GM18517 (cell line): ENCODE measurements at regions not wholly inside any gene's neighbourhood (a gene's known extent, or its start where the extent isn't known, plus 50 kb on each side); places are given as distances from the start of the nearest gene placed in this dataset.

Source experiments
- ATAC-seq: cut with Tn5 transposase; IDR thresholded peaks from one replicate; pipeline ENCODE4 v1.9.1; 2021; ENCODE audit warnings: mild to moderate bottlenecking, moderate library complexity; ENCODE audit not compliant: unreplicated experiment

GRCh38 chr13:64311948-64312347 is 2896.3 kb upstream of the PCDH20 start:
- ATAC-seq, result no peak

DNA sequence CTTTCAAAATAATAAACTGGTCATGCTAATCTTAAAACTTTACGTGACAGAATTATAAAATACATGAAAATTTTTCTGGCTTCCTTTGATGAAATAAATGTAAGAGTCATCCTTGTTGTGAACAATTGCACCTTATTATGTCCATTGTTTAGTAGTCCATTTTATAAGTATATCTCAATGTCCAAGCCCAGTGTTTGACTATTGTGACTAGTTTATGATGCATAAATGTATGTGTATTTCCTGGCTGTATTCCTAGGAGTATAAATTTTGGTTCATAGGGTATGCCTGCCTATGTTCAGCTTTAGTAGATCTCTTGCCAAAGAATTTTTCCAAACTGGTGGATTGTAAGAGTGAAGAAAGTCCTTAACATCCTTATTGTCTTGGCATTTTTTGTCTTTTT is 2895.5 kb upstream of the PCDH20 start:
- ATAC-seq, result no peak

DNA sequence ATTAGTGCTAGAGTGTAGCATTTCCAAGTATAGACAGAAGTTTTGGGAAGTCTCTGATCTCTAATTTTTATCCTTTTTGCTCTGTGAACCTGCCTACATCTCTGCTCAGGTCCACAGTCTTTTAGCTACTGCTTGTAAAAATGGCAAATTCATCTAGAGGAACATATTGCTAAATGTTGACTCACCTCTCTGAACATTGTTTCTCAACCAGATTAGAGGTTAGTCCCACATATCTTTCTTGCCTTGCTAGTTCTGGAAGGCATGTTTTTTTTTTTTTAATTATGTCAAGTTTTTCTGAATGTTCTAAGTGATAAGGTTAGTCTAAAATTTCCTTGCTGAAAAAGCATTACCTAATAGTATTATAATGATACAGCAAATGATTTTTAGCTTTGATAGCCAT is 2889.6 kb upstream of the PCDH20 start:
- ATAC-seq, result no peak

DNA sequence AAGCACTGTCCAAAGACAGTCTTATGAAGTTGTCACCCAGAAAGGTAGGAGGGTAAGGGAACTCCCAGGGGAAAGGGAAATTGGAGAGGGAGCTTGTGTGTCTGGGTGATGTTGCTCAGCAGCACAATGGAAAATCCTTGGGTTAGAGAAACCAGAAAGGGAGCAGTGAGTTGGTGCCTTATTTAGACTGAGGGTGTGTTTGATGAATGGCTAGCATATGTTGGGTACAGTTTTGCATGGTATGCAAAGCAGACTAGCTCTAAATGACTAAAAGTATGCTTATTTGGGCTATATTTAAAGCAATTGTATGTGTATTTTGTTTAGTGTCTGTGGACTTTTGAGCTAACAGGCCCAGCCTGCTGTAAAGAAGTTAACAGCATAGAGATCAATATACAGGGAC is 2884.6 kb upstream of the PCDH20 start:
- no peak for ATAC-seq

DNA sequence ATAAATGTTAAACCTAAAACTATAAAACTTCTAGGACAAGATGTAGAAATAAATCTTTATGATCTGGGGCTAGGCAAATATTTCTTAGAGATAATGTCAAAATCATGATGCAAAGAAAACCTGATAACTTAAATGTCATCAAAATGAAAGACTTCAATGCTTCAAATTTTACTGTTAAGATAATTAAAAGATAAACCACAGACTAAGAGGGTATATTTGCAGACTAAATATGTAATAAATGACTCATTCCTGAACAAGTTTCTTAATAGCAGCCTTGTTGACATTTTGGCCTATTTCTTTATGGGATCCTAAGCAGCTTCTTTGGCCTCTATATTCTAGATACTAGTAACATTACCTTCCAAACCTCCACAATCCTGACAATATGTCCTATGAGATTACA is 2878.3 kb upstream of the PCDH20 start:
- no peak for ATAC-seq

GRCh38 chr13:64289702-64290101 is 2874.1 kb upstream of the PCDH20 start:
- ATAC-seq, result no peak

- ATAC-seq, result no peak
These were observed 2868.3 kb upstream of the PCDH20 start for GRCh38 chr13:64283926-64284325.

DNA sequence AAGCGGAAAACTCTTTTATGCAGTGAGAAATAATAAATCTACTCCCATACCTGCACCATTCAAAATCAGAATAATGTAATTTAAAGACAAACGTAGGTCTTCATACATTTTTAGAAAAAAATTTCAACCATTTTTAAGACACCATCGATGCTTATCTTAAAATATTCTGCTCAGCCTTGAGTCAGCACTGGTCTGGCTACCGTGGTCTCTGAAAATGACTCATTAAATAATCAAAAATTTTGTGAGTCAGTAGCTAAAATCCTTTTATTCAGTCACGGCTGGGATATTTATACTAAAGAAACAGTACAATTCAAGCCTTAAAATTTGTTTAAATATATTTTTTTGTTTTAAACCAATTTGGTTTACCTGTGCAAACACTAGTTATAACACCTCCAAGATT is 2862.8 kb upstream of the PCDH20 start:
- ATAC-seq, result no peak

- no peak for ATAC-seq
These were observed 2861.4 kb upstream of the PCDH20 start for GRCh38 chr13:64277097-64277496.

DNA sequence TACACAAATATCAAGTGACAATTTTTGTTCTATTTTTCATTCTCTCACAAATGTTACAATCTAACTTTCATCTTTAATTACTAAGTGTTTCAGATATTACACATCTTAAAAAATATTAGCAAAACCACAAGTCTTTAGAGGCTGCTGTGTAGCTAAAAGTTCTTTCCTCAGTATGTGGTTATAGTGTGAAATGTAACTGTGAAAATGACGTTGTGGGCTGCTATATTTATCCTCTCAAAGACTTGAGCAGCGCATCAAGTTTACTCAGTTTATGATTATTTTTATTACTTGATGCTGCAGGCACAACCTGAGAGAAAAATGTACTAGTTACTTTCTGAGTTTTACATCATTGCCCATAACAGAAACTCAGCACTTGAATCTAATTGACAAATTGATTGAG is 2860.6 kb upstream of the PCDH20 start:
- no peak for ATAC-seq

DNA sequence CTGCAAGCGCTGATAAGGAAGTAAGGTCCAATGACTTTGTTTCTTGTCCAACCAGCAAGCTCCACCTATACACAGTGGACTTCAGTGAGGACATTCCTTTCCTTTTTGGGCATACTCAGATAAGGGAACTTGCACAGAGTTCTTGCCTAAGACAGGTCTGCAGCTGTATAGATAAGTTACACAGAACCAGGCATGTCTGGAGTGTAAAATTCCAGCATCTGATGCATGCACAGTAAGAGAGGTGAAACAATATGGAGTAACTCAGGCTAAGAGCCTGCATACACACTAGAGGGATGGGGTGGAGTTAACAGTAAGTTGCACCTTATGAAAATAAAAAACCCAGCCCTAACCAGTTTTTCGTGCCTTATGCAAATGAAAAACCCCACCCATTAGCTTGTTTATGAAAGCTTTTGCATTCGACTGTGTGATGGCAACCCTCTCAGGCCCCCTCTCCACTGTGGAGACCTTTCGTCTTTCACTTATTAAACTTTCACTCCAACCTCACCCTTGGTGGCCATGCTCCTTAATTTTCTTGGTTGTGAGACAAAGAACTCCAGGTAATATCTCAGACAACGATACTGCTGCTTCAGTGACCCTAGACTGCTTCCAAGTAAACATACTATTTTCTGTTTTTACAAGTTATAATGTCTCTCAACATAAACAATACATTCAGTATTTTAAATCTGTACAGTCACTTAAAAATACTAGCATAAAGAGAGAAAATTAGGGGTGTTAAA is 2859.0 kb upstream of the PCDH20 start:
- no peak for ATAC-seq

- no peak for ATAC-seq
These were observed 2858.1 kb upstream of the PCDH20 start for GRCh38 chr13:64273780-64274179.

DNA sequence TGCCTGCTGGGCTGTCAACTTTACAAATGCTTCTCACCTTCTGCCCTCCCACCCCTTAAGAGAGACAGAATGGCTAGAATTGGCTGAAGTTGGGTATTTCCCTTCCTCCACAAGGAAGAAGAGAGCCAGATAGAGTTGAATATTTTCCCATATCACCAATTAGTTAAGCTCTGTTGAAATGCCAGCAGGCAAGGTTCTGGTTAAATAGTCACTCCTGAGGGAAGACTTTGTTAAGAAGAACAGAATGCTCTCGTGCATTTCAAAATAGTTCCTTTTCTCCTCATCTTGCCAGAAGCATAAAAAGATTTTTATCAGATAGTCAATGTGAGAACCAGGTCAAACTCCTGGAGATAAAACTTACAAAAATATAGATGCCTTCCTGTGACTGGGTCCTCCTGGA is 2857.0 kb upstream of the PCDH20 start:
- no peak for ATAC-seq

DNA sequence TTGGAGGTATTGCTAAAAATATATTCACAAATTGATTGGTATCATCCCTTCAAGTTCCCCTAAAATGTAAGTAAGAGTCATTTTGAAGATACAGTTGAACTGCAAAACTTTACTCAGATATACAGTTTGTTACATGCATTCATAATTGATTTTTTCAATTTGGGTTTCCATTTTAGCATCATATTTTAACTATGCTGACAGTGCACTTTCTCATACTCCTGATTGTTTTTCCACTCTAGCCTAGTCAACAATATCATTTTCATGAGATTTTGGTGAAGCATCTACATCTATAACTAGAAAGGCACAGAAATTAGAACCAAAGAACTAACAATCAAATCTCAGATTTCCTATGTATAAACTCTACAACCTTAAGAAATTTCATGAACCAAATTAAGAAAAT is 2850.4 kb upstream of the PCDH20 start:
- no peak for ATAC-seq

DNA sequence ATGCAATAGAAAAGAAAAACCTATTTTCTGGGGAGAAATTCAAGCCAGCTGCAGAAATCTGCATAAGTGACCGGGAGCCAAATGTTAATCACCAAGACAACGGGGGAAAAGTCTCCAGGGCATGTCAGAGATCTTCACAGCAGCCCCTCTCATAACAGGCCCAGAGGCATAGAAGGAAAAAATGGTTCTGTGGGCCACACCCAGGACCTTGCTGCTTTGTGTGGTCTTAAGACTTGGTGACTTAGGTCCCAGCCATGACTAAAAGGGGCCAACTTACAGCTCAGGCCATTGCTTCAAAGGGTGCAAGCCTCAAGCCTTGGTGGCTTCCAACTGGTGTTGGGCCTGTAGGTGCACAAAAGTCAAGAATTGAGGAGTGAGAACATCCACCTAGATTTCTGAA is 2847.6 kb upstream of the PCDH20 start:
- no peak for ATAC-seq

DNA sequence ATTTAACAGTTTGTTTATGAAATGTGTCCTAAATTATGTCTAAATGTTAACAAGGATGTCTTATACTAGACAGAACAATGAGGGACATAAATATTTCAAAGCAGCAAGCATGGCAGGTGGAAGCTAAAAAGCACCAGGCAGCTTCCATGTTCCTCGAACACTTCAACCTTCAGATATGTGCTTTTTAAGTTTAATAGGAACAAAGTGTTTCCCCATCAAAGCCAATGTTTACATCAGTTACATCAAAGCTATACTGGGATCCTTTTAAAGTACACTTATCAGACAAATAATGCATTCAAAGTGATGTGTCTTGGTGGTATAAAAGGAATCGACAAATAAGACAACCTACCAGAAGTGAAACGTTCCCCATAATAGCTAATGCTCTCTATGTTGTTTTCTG is 2841.1 kb upstream of the PCDH20 start:
- ATAC-seq, result no peak

DNA sequence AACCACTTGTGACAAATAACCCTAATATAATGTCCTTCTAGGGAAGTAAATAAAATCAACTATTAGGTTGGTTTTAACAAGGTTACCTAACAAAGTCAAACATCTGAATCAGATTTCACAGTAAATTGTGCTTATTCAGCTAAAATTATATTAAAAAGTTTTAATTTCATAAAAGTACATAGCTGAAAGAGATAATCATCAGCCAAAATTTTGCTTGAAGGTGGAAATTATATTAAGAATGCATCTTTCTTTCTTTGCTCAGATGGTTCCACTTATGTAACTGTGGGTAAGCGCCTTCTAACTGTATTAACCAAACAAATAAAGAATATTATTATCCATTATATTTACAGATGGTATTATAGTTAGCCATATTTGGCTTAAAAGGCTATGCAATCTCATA is 2840.3 kb upstream of the PCDH20 start:
- no peak for ATAC-seq

DNA sequence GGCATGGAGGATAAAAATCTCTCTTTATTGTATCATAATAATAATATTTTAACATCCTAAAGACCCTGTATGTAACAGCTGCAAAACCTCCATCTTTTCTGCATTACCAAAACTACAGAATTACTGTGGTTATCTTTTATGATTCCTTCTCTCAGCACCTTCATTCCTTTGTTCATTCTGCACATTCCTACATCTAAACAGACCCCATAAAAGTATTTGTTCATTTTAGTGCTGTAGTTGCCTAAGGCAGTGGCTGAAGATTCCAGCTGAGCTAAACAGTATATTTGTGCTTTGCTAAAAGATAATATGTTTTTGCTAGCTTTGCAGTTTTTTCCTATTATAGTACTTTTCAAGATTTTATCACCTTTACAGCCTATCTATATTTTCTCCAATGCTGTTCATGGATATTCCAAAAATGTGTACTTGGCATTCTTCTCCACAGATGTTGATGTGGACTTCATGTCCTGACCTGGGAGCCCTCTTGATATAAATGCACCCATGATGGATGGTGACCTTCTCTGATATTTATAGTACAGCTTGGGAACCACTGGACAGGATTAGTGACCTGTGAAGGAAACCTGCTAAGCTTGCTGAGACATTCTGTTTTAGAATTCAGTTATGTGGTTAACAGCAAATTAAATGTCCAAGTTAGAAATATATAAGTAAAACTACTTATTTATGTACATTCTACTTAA is 2832.9 kb upstream of the PCDH20 start:
- no peak for ATAC-seq

DNA sequence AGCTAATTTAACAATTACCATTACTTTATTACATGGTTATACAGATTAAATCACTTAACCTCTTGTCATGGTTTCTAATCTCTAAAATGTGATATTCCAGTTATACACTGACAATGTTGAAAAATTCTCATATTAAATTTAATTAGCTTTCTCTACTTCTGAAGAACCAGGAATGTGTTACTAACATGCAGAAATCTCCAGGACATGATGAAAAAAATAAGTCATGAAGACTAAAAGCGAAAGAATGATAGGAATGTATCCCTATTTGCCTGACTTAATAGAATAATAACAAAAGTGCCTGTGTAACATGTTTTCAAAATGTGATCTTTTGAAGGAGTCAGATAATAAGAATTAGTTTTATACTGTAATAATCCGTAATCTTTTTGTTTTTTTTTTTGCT is 2823.7 kb upstream of the PCDH20 start:
- no peak for ATAC-seq

GRCh38 chr13:64234255-64234654 is 2818.6 kb upstream of the PCDH20 start:
- ATAC-seq, result no peak

DNA sequence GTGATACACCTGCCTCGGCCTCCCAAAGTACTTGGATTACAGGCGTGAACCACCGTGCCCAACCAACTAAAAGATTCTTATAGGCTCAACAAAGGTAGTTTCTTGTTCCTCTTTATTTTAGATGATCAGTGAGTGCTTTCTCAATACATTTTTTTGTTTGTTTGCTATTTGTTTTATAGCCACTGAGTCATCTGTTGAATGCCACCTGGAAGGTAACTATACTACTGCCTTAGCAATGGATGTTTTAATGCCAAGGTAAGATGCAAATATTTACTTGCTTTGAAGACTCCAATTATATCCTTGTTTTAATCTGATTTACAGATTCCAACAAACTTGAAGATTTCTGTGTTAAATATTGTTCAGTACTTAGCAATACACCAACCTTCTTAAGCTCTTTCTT is 2807.4 kb upstream of the PCDH20 start:
- no peak for ATAC-seq

DNA sequence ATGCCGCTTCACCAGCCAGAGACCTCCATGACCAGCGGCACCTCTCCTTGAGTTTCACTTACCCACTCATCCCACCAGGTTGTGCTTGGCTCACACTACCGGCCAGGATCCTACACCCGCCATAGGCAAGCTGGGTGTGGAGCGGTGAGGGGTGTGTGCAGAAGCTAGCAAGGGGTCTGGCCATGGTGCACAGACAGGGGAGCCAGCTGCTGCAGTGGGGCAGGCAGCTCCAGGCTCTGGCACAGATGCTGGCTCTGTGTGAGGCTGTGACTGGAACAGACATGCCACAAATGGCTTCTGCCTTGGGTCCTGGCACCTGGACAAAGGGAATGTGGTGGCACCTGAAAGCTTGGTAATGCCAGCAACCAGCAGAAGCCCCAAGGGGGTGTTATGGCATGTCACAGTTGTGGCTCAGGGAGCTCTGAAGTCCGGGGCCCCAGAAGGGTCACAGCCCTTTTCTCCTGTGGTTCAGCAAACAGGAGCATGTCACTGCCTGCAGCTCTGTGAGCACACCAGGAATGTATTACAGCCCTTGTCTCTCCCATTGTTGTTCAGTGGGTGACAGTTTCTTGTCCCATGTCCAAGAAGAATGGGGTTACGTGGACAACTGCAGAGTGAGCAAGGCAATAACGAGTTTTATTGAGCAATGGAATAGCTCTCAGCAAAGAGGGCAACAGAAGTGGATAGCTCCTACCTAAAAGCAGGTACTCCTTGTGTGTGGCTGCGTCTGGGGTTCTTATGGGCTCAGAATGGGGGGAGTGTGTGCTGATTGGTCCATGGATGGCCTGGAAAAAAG is 2791.0 kb upstream of the PCDH20 start:
- ATAC-seq, result no peak
